HG03066 (cell line): ENCODE measurements at regions not wholly inside any gene's neighbourhood (a gene's known extent, or its start where the extent isn't known, plus 50 kb on each side); places are given as distances from the start of the nearest gene placed in this dataset.
"Not testable (repeated sequence)": the region's sequence is repeated elsewhere in the genome, so short reads cannot be mapped to it uniquely, and the experiment has no call there.

Experiments used
- ATAC-seq: cut with Tn5 transposase; IDR thresholded peaks from one replicate; pipeline ENCODE4 v1.9.1; 2021; ENCODE audit warnings: low read depth; ENCODE audit not compliant: unreplicated experiment

DNA sequence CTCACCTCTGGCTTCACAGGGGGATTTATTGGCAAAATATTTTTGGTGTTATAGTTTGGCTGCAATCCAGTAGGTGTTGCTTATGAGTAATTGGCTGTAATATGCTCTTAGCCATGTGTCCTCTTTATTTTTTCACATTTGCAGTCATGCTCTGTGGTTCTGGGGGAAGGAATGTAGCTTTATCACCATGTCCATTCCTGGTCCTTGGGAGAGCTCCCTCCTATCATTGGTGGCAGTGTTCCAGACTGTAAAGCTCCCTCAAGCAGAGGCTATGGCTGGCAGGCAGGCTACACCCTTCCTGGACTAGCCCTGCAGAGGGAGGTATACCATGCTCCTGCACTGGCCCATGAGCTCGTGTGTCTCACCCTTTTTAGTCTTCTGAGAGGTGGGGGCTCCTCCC is 120.0 kb upstream of the FSIP2 start:
- no peak for ATAC-seq

DNA sequence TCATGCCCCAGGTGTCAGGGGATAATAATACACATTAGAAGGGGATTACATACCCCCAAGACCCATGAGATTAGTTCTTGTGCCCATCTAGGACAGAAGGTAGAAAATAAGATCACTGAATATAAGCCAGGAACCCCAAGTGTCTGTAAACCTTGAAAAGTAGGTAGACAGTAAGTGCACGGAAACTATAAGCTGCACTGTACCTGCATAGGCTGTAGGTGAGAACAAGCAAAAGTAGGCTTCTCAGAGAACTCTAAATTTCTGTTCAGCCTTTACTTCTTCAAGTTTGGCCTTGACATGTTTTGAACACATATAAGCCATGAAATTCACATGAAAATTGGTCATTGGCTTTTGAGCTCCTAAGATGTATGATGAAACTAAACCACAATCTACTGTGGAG is 113.0 kb upstream of the FSIP2 start:
- no peak for ATAC-seq

DNA sequence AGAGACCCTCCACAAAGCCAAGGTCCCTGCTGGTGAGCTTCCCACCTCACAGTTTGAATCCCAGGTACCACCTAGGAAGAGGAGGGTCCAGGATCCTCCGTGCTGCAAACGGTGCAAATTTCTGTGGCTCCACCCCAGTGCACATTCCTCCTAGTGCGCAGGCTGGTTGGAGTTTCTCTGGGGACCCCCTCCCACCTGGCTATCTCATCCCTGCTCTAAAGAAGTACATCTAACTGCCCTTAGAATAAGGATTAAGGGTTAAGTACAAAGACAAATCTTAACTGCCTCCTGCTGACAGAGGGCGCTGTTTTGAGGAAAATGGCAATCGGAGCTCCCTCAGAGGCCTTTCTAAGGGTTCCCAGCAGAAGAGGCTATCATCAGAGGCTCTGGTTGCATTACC is 109.6 kb upstream of the FSIP2 start:
- peak; percentile 77 for ATAC-seq

DNA sequence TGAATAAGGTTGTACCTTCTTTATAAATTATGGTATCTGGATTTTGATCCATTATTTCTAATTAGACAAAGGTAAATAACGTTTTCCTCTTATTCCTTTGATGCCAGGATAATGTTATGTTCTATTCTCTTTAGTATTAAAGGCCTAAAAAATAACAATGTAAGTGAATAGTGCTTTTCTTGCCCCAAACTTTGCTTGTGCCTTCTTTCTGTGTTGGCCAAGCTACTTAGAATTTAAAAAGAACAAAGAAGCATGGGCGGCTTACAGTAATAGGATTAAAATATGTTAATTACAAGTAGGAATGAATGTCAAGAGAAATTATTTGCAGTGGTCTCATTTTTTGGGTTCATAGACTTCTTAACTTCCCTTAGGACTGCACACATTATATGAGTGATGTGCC is 105.0 kb upstream of the FSIP2 start:
- no peak for ATAC-seq

DNA sequence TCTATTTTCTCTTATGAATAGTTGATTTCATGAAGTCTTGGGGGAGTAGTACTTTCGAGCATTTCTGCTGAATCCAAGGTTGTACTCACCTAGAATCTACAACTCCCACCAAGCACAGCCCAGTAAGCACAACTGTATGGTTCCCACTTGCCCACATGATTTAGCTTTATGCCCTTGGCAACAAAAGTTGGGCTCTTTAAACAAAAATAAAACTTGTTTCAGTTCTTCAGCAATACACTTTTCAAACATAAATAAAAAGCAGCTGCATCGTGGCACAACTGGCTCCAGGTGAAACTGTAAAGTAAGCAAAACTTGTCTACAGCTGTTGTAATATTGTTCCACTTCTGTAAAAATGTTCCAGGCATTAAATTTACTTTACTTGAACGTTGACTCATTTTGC is 99.8 kb upstream of the FSIP2 start:
- ATAC-seq, result no peak

DNA sequence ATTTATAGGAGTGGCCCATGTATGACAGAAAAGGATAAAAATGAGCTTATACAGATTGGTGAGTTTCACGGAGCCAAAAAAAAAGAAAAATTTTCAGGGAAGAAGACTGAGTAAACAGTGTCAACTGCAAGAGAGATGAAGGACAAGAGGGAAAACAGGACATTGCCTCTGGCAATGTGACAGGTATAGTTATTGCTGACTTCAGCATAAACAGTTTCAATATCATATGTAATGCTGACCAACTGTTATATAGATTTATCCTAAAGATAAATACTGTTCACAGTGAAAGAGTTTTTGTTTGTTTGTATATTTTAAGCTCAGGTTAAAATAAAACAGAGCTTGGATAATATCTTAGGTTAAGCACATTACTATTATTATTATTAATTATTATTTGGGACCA is 98.0 kb upstream of the FSIP2 start:
- ATAC-seq, result no peak

DNA sequence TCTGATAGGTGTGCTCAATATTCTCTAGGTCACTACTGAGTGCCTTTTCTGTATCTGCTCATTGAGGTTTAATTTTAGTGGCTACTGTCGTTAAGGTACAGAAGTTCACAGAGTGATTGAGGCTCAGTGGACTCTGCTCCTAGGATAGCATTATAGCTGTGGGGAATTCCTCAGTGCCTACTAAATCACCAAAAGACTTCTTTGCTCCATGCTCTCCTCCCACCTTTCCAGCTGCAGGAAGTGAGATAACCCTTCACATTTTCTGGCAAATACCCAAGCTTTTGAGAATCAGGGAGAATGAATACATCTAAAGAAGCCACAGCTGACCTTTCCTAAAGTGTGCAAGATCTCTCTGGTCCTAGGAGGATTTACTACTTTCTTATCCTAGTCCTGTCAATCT is 95.2 kb upstream of the FSIP2 start:
- ATAC-seq, result no peak

DNA sequence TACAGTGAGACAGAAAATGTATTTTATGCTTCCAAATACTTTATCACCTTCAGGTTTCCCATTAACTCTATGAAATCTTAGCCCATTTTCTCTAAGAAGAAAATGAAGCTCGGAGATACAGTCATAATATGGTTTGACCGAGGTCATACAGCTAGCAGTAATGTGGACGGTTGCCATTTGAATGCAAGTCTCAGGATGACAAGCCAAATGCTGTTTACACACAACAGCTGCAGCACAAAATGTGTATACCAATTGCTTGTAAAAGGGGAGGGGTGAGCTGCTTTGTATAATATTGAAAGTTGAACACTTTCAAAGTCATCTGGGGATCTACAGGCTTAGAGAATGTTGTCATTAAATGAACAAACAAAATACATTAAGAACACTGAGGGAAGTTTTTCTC is 93.8 kb upstream of the FSIP2 start:
- ATAC-seq, result no peak

DNA sequence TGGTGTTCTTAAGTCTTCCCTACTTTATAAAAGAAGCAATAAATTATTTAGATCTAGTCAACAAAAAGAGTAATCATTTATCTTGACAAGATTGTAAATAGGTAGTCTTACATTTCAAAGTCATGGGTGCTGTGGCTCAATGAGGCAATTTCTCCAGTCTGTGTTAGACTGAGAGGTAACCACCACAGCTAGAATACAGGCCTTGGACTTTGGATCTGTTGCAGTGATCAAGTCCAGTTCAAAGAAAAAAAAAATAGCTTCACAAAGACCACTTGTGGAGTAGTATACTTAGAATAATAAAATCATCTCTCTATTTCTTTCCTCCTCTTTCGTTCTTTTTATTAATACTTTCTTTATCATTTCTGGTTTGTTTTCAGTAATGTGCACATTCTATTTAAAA is 93.1 kb upstream of the FSIP2 start:
- ATAC-seq, result no peak

DNA sequence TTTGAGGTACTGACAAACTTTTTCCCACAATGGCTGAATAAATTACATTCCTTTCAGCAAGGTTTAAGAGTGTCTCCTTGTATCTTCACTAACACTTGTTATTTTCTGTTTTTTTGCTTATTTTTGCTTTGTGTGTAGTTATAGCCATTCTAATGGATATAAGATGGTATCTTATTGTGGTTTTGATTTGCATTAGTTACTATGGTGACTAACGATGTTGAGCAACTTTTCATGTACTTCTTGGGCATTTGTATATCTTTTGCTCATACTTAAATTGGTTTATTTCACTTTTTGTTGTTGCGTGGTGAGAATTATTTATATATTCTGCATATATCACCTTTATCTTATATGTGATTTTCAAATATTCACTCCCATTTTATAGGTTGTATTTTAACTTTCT is 79.9 kb upstream of the FSIP2 start:
- no peak for ATAC-seq

DNA sequence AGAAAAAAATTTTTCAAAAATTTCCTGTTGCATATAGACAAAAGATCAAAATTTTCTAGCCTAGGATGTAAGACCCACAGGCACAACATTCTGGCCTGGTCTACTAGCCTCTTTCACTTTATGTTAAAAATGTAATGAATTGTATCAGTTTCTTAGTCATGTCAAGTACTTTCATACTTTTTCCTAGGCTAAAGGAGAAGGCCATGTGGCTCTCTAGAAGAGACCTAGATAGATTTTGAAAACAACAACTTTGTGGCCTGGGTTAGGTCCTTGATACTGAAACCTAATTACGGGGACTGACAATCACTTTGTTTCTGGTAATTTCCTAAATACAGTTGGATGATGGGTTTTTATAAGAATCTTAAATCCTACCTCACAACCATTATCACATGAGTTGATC is 74.8 kb upstream of the FSIP2 start:
- ATAC-seq, result no peak

DNA sequence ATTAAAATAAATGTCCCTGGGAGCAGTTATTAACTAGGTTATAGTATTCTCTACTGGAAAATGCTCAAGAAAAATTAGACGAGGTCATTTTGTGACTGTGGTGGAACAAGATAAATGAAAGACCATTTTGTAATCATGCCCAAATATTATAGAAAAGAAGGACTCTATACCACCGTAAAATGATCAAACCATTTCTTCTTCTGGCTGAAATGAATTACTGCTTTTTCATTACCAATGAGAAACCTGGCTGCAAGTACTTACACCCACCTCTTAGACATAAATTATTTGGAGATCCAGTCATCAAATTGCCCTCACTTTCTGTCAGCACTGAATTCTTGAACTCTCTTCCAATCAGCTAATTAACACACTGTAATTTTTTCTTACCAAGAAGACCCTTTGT is 74.2 kb upstream of the FSIP2 start:
- ATAC-seq, result no peak

DNA sequence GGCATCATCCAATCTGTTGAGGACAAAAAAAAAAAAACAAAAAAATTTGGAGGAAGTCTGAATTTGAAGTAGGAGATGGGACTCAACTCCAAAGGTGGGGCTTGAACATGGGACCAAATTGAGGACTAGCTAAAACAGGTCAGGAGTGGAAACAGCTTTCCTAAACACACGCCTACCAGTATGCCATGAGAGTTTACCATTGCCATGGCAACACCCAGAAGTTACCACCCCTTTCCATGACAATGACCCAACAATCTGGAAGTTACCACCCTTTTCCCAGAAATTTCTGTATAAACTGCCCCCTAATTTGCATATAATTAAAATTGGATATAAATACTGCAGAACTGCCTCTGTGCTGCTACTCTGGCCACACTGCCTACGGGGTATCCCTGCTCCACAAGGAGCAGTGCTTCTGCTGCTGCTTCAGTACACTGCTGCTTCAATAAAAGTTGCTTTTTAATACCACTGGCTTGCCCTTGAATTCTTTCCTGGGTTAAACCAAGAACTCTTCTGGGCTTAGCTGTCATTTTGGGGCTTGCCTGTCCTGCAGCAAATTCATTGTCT is 73.3 kb upstream of the FSIP2 start:
- ATAC-seq, result no peak

DNA sequence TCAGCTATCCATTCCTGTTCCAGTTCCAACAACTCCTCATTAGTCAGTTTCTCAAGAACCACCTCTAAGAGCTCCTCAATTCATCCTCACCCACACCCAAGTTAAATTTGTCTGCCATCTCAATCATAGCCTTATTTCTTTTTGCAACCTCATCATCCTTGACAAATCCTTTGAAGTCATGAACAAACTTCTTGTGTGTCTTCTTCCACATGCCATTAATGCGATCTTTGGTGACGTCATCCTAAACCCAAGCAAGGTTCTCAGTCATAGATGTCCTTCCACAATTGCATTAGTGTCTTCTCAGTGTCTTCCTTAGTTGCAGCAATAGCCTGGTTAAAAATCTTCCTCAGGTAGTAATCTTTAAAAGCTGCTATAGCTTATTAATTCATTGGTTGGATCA is 71.2 kb upstream of the FSIP2 start:
- ATAC-seq, result no peak

DNA sequence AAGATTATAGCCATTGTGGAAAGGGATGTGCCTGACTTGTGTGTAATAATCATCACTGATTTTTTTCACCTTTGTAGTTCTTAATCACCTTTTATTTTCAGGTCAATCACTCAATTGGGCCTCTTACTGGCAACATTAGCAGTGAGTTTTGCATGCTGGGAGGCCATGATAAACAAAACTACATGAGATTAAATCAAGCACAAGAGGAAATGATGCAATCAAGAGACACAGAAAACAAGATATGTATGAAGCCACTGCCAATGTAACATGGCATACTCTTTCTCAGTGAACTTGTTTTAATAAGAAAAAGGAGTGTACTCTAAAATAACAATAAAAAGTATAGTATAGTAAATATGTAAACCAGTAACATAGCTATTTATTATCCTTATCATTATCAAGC is 69.9 kb upstream of the FSIP2 start:
- ATAC-seq, result no peak

DNA sequence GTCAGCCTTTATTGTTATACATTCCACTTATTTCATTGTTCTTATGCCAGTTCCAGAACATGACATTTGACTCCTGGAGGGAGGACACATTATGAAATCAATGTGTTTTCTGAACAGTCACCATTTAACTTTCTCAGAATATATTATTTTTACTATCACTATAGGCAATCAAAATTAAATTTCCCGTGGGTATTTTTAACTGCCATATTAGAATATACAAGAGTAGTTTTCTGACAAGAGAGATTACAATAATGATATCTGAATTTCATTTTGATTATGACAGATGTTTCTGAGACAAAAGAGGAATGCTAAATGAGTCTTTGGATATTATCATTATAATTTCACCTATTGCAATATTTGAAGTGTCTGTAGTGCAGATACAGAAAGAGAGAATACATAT is 64.4 kb upstream of the FSIP2 start:
- no peak for ATAC-seq

DNA sequence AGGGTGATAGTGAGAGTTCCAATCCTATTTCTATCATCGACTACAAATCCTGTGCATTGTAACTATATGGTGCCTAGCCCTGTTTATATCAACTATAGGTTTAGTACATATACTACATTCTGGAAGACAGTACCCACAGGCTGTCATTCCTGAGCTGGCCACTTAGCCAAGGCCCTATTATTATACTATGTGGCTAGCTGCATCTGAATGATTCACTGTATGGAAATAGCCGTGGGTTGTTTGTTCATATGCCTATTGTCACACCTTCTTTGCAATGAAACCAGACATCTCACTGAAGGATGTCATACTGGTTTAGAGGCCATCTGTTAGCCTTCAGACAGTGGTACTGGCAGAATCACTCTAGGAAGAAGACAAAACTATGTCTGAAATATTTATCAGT is 62.3 kb upstream of the FSIP2 start:
- no peak for ATAC-seq

DNA sequence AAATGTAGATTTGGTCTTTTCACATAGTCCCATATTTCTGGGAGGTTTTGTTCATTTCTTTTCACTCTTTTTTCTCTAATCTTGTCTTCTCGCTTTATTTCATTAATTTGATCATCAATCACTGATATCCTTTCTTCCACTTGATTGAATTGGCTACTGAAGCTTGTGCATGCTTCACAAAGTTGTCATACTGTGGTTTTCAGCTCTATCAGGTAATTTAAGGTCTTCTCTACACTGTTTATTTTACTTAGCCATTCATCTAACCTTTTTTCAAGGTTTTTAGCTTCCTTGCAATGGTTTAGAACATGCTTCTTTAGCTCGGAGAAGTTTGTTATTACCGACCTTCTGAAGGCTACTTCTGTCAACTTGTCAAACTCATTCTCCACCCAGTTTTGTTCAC is 51.6 kb upstream of the FSIP2 start:
- ATAC-seq, result not testable (repeated sequence)

DNA sequence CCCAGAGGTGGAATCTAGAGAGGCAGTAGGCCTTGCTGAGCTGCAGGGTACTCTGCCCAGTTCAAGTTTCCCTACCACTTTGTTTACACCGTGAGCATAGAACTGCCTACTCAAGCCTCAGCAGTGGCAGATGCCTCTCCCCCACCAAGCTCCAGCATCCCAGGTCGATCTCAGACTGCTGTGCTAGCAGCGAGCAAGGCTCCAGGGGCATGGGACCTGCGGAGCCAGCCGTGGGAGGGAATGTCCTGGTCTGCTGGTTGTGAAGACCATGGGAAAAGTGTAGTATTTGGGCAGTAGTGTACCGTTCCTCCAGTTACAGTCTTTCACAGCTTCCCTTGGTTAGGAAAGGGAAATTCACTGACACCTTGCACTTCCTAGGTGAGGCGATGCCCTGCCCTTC is 50.6 kb upstream of the FSIP2 start:
- no peak for ATAC-seq
